HG02798 (cell line): ENCODE measurements at regions not wholly inside any gene's neighbourhood (a gene's known extent, or its start where the extent isn't known, plus 50 kb on each side); places are given as distances from the start of the nearest gene placed in this dataset.
A peak's percentile ranks its signal among the peaks of the same experiment; 100 is the strongest.

ENCODE experiments used
- ATAC-seq: cut with Tn5 transposase; IDR thresholded peaks from one replicate; pipeline ENCODE4 v1.9.1; 2021; ENCODE audit warnings: mild to moderate bottlenecking; ENCODE audit not compliant: unreplicated experiment, poor library complexity

- ATAC-seq = no peak
These were observed 326.4 kb upstream of the MARCKS start for GRCh38 chr6:113530769-113531168.

- ATAC-seq = no peak
These were observed 317.9 kb upstream of the MARCKS start for GRCh38 chr6:113539202-113539601.

GRCh38 chr6:113539623-113540022, 317.5 kb upstream of the MARCKS start:
- no peak for ATAC-seq

- no peak for ATAC-seq
These were observed 316.7 kb upstream of the MARCKS start for GRCh38 chr6:113540466-113540865.

GRCh38 chr6:113551168-113551567, 306.0 kb upstream of the MARCKS start:
- no peak for ATAC-seq

GRCh38 chr6:113556775-113557174, 300.4 kb upstream of the MARCKS start:
- no peak for ATAC-seq

- ATAC-seq = no peak
These were observed 298.7 kb upstream of the MARCKS start for GRCh38 chr6:113558431-113558830.

GRCh38 chr6:113558966-113559365, 298.2 kb upstream of the MARCKS start:
- no peak for ATAC-seq

GRCh38 chr6:113560376-113560775, 296.8 kb upstream of the MARCKS start:
- ATAC-seq = no peak

GRCh38 chr6:113560908-113561307, 296.2 kb upstream of the MARCKS start:
- ATAC-seq = no peak

- no peak for ATAC-seq
These were observed 294.9 kb upstream of the MARCKS start for GRCh38 chr6:113562248-113562647.

- ATAC-seq = peak; percentile 75
These were observed 292.6 kb upstream of the MARCKS start for GRCh38 chr6:113564371-113565171.

GRCh38 chr6:113565306-113565705, 291.8 kb upstream of the MARCKS start:
- no peak for ATAC-seq

- ATAC-seq = no peak
These were observed 287.0 kb upstream of the MARCKS start for GRCh38 chr6:113570161-113570560.

- ATAC-seq = no peak
These were observed 286.5 kb upstream of the MARCKS start for GRCh38 chr6:113570641-113571040.

GRCh38 chr6:113574147-113574546, 283.0 kb upstream of the MARCKS start:
- no peak for ATAC-seq

GRCh38 chr6:113576310-113576709, 280.8 kb upstream of the MARCKS start:
- ATAC-seq = no peak

GRCh38 chr6:113578691-113579090, 278.5 kb upstream of the MARCKS start:
- ATAC-seq = no peak

- no peak for ATAC-seq
These were observed 272.4 kb upstream of the MARCKS start for GRCh38 chr6:113584767-113585166.

- ATAC-seq = no peak
These were observed 271.9 kb upstream of the MARCKS start for GRCh38 chr6:113585246-113585645.

GRCh38 chr6:113586413-113587077, 270.6 kb upstream of the MARCKS start:
- ATAC-seq = no peak
